ENCODE measurements at regions not wholly inside any gene's neighbourhood (a gene's known extent, or its start where the extent isn't known, plus 50 kb on each side); places are given as distances from the start of the nearest gene placed in this dataset.

- no peak for TF ChIP-seq CTCF (IDR thresholded peaks at IDR 0.05; ENCODE audit: insufficient read depth, low read length)
- no peak for TF ChIP-seq SPI1 (IDR thresholded peaks at IDR 0.05; ENCODE audit: borderline replicate concordance, low read depth)
- TF ChIP-seq POLR2AphosphoS5 (IDR thresholded peaks at IDR 0.05; ENCODE audit: low read depth), result no peak
- no peak for TF ChIP-seq GABPA (IDR thresholded peaks at IDR 0.05; ENCODE audit: low read depth)
- TF ChIP-seq REST (IDR thresholded peaks at IDR 0.05; ENCODE audit: insufficient replicate concordance, low read depth), result no peak
- H3K27me3 ChIP-seq (ENCODE audit: insufficient read depth, poor library complexity, severe bottlenecking), result no peaks in the 10 kb centered on the region
- H3K4me3 ChIP-seq (replicated peaks; ENCODE audit: insufficient read depth, low read length), result no peak overlapping the region
- DNase-seq (ENCODE audit: low read depth in 1 of 2, low spot score in 1 of 2), result no peak
- no peak overlapping the region for H3K27ac ChIP-seq (replicated peaks)
These were observed 52.8 kb upstream of the PTER start for GRCh38 chr10:16384021-16384420.

- DNase-seq (ENCODE audit: low read depth in 1 of 2, low spot score in 1 of 2), result no peak
- H3K27me3 ChIP-seq (ENCODE audit: insufficient read depth, poor library complexity, severe bottlenecking), result no peaks in the 10 kb centered on the region
- no peak overlapping the region for H3K4me3 ChIP-seq (replicated peaks; ENCODE audit: insufficient read depth, low read length)
- no peak overlapping the region for H3K27ac ChIP-seq (replicated peaks)
- TF ChIP-seq CTCF (IDR thresholded peaks at IDR 0.05; ENCODE audit: insufficient read depth, low read length) (no peak), SPI1 (IDR thresholded peaks at IDR 0.05; ENCODE audit: borderline replicate concordance, low read depth) (no peak), GABPA (IDR thresholded peaks at IDR 0.05; ENCODE audit: low read depth) (no peak), REST (IDR thresholded peaks at IDR 0.05; ENCODE audit: insufficient replicate concordance, low read depth) (no peak), POLR2AphosphoS5 (IDR thresholded peaks at IDR 0.05; ENCODE audit: low read depth) (no peak)
These were observed 50.0 kb upstream of the PTER start for GRCh38 chr10:16386855-16387254.
